Glutamatergic neuron (in vitro differentiated cells): ENCODE measurements at regions not wholly inside any gene's neighbourhood (a gene's known extent, or its start where the extent isn't known, plus 50 kb on each side); places are given as distances from the start of the nearest gene placed in this dataset.

Experiments used
- DNase-seq: peaks from one replicate; pipeline ENCODE4 v3.0.0; 2022
- H3K27ac Mint-ChIP-seq: one replicate; pipeline ENCODE4 v1.8.0; 2020; ENCODE audit warnings: mild to moderate bottlenecking, mixed read lengths, inconsistent platforms; ENCODE audit not compliant: unreplicated experiment
- H3K27me3 Mint-ChIP-seq: one replicate; pipeline ENCODE4 v1.8.0; 2020; ENCODE audit warnings: mild to moderate bottlenecking, moderate library complexity, mixed read lengths, inconsistent platforms; ENCODE audit not compliant: unreplicated experiment
- H3K36me3 Mint-ChIP-seq: one replicate; pipeline ENCODE4 v1.8.0; 2020; ENCODE audit warnings: mild to moderate bottlenecking, mixed read lengths, inconsistent platforms; ENCODE audit not compliant: unreplicated experiment
- H3K4me1 Mint-ChIP-seq: one replicate; pipeline ENCODE4 v1.8.0; 2020; ENCODE audit warnings: mild to moderate bottlenecking, low read depth, mixed read lengths, inconsistent platforms; ENCODE audit not compliant: unreplicated experiment
- H3K4me3 Mint-ChIP-seq: one replicate; pipeline ENCODE4 v1.8.0; 2020; ENCODE audit warnings: mild to moderate bottlenecking, mixed read lengths, inconsistent platforms; ENCODE audit not compliant: unreplicated experiment
- H3K9me3 Mint-ChIP-seq: one replicate; pipeline ENCODE4 v1.8.0; 2020; ENCODE audit warnings: mild to moderate bottlenecking, moderate library complexity, mixed read lengths, inconsistent platforms; ENCODE audit not compliant: unreplicated experiment
- CTCF ChIP-seq: fragments of 200-600 bp; sonication (generic); IDR thresholded peaks from one replicate; pipeline ENCODE4 v1.5.0; 2021; ENCODE audit not compliant: partially characterized antibody, unreplicated experiment

- peaks cover 9% of the 10 kb centered on the region for H3K36me3 Mint-ChIP-seq
- peaks cover 14% of the 10 kb centered on the region for H3K4me1 Mint-ChIP-seq
- H3K27me3 Mint-ChIP-seq, result no peaks in the 10 kb centered on the region
- H3K4me3 Mint-ChIP-seq, result no peak overlapping the region
- DNase-seq, result no peak
- peaks cover 3% of the 10 kb centered on the region for H3K9me3 Mint-ChIP-seq
- no peak for TF ChIP-seq CTCF
- H3K27ac Mint-ChIP-seq, result no peak overlapping the region
Observed at GRCh38 chr18:42620657-42621056, 494.8 kb downstream of the RIT2 start.

GRCh38 chr18:42623935-42624334 is 491.6 kb downstream of the RIT2 start:
- DNase-seq, result no peak
- TF ChIP-seq CTCF, result no peak
- Mint-ChIP-seq H3K9me3 (no peaks in the 10 kb centered on the region), H3K27ac (no peak overlapping the region), H3K4me1 (peaks cover 5% of the 10 kb centered on the region), H3K27me3 (no peaks in the 10 kb centered on the region), H3K36me3 (no peaks in the 10 kb centered on the region), H3K4me3 (no peak overlapping the region)

- Mint-ChIP-seq H3K4me1 (peaks cover 12% of the 10 kb centered on the region), H3K27ac (no peak overlapping the region), H3K27me3 (no peaks in the 10 kb centered on the region)
Observed at GRCh38 chr18:42632801-42633200, 482.7 kb downstream of the RIT2 start.

GRCh38 chr18:42635378-42636048 is 480.0 kb downstream of the RIT2 start:
- H3K9me3 Mint-ChIP-seq, result no peaks in the 10 kb centered on the region
- DNase-seq, result no peak

More at GRCh38 chr18:42632801-42633200, 482.7 kb downstream of the RIT2 start:
- no peak overlapping the region for H3K4me3 Mint-ChIP-seq
- TF ChIP-seq CTCF, result no peak
- H3K9me3 Mint-ChIP-seq, result no peaks in the 10 kb centered on the region
- no peak for DNase-seq
- no peaks in the 10 kb centered on the region for H3K36me3 Mint-ChIP-seq

GRCh38 chr18:42636309-42636708 is 479.2 kb downstream of the RIT2 start:
- no peak for DNase-seq
- TF ChIP-seq CTCF, result no peak
- H3K4me3 Mint-ChIP-seq, result no peak overlapping the region
- H3K27me3 Mint-ChIP-seq, result no peaks in the 10 kb centered on the region
- H3K36me3 Mint-ChIP-seq, result no peaks in the 10 kb centered on the region
- H3K4me1 Mint-ChIP-seq, result peaks cover 12% of the 10 kb centered on the region
- H3K27ac Mint-ChIP-seq, result no peak overlapping the region
- H3K9me3 Mint-ChIP-seq, result no peaks in the 10 kb centered on the region

More at GRCh38 chr18:42635378-42636048, 480.0 kb downstream of the RIT2 start:
- Mint-ChIP-seq H3K4me3 (no peak overlapping the region), H3K27me3 (no peaks in the 10 kb centered on the region), H3K36me3 (no peaks in the 10 kb centered on the region), H3K27ac (no peak overlapping the region), H3K4me1 (peaks cover 12% of the 10 kb centered on the region)
- TF ChIP-seq CTCF, result no peak
